K562 (cell line): ENCODE measurements at regions not wholly inside any gene's neighbourhood (a gene's known extent, or its start where the extent isn't known, plus 50 kb on each side); places are given as distances from the start of the nearest gene placed in this dataset.

Source experiments
- ATAC-seq: fragments of 200-7000 bp; cut with Tn5 transposase; 3 replicates; pipeline ENCODE4 v1.9.1; 2020; ENCODE audit warnings: moderate library complexity
- BruUV-seq: library from RNA; stranded (reverse); fragments of 400-500 nt; replicated peaks from 2 replicates; lab custom pipeline; 2021; lab: Mats Ljungman, UMichigan
- CTCF ChIA-PET: fragments of 300-600 bp; formaldehyde crosslinking; extraction: SDS; loops from one replicate; lab custom pipeline; 2021; ENCODE audit warnings: low intra/inter-chr PET ratio; lab: Yijun Ruan, JAX
- POLR2A ChIA-PET: fragments of 300-600, 350-650 bp; sonication (Branson Sonifier 250); formaldehyde crosslinking; extraction: SDS; loops from one replicate; lab custom pipeline; 2021; ENCODE audit warnings: antibody characterized with exemption, inconsistent platforms; lab: Yijun Ruan, JAX
- DNase-seq, 4 experiments: peaks; one replicate each; pipeline versions ENCODE4 v3.0.0 to v3.0.0-alpha.2; 2011 to 2018; ENCODE audit warnings: low spot score in 3 of 4, mixed read lengths in 3 of 4; ENCODE audit errors: extremely low read depth in 1 of 4
- FAIRE-seq: peaks from 2 replicates; lab custom pipeline; 2011; peaks lifted over from hg19 to GRCh38; lab: Jason Lieb, UNC
- H2AFZ ChIP-seq: 2 replicates; pipeline ENCODE4 v1.6.0; 2011; ENCODE audit warnings: low read depth, low read length, control low read depth, inconsistent platforms
- H3K27ac ChIP-seq: fragments of 200-600 bp; 3 replicates; pipeline ENCODE4 v1.8.0; 2011; ENCODE audit warnings: low read depth, mild to moderate bottlenecking, control low read depth, inconsistent platforms, low read length, moderate library complexity, mixed read lengths; ENCODE audit errors: extremely low read depth
- H3K27me3 ChIP-seq, 2 experiments: fragments of 300-600 bp in 1 of 2; 2 replicates in 1 of 2; 3 replicates in 1 of 2; pipeline versions ENCODE4 v1.6.0 to v1.8.0; 2011; ENCODE audit warnings: inconsistent platforms in 2 of 2, low read length in 2 of 2, mild to moderate bottlenecking in 1 of 2, mixed read lengths in 1 of 2, moderate library complexity in 1 of 2; ENCODE audit not compliant: control insufficient read depth in 2 of 2, insufficient read depth in 2 of 2
- H3K36me3 ChIP-seq: fragments of 300-600 bp; 3 replicates; pipeline ENCODE4 v1.8.0; 2011; ENCODE audit warnings: mild to moderate bottlenecking, low read length, inconsistent platforms; ENCODE audit not compliant: control insufficient read depth, insufficient read depth
- H3K4me1 ChIP-seq, 2 experiments: fragments of 200-600 bp in 1 of 2; replicated peaks in 1 of 2; 2 replicates in 1 of 2; 3 replicates in 1 of 2; pipeline versions ENCODE4 v1.5.1 to v1.8.0; 2011; ENCODE audit warnings: inconsistent platforms in 2 of 2, low read length in 2 of 2, mild to moderate bottlenecking in 1 of 2, mixed read lengths in 1 of 2, moderate library complexity in 1 of 2; ENCODE audit not compliant: control insufficient read depth in 2 of 2, insufficient read depth in 2 of 2
- H3K4me2 ChIP-seq: 2 replicates; pipeline ENCODE4 v1.6.1; 2011; ENCODE audit warnings: low read length, control low read depth, inconsistent platforms, mixed read lengths; ENCODE audit not compliant: insufficient read depth
- H3K4me3 ChIP-seq: fragments of 200-600 bp; sonication (generic), shearing (Covaris generic); 2 replicates; pipeline ENCODE4 v1.5.1; 2016; ENCODE audit warnings: control low read depth, inconsistent platforms
- H3K79me2 ChIP-seq: fragments of 200-600 bp; 3 replicates; pipeline ENCODE4 v1.8.0; 2011; ENCODE audit warnings: low read length, inconsistent platforms; ENCODE audit not compliant: control insufficient read depth, insufficient read depth
- H3K9ac ChIP-seq, 2 experiments: 2 replicates each; pipeline versions ENCODE4 v1.6.0 to v1.6.1; 2011; ENCODE audit warnings: low read depth in 2 of 2, low read length in 2 of 2, control low read depth in 1 of 2, inconsistent platforms in 1 of 2, mild to moderate bottlenecking in 1 of 2, mixed read lengths in 1 of 2; ENCODE audit not compliant: insufficient read depth in 1 of 2
- H3K9me1 ChIP-seq: one replicate; pipeline ENCODE4 v1.6.0; 2011; ENCODE audit warnings: inconsistent platforms, mild to moderate bottlenecking, low read length, moderate library complexity; ENCODE audit not compliant: control insufficient read depth, insufficient read depth
- H3K9me3 ChIP-seq: replicated peaks from 2 replicates; pipeline ENCODE4 v1.5.1; 2011; ENCODE audit warnings: low read depth, low read length, inconsistent platforms; ENCODE audit not compliant: control insufficient read depth, insufficient read depth
- H4K20me1 ChIP-seq: replicated peaks from 2 replicates; pipeline ENCODE4 v1.6.1; 2011; ENCODE audit warnings: low read length, inconsistent platforms, mixed read lengths; ENCODE audit not compliant: control insufficient read depth, insufficient read depth
- FOXJ2 ChIP-seq: fragments of 200-800 bp; sonication (Bioruptor generic); IDR thresholded peaks from 2 replicates; pipeline ENCODE4 v1.6.1; 2016; ENCODE audit warnings: missing genetic modification characterization, missing compliant biosample characterization
- IRF2 ChIP-seq: sonication (generic); formaldehyde crosslinking; IDR thresholded peaks from 2 replicates; pipeline ENCODE4 v1.8.1; 2022; ENCODE audit warnings: mild to moderate bottlenecking, missing genetic modification reagents
- NFE2L1 ChIP-seq: fragments of 450-650 bp; IDR thresholded peaks from 2 replicates; pipeline ENCODE4 v1.6.1; 2016; ENCODE audit warnings: missing genetic modification characterization, low read depth, mild to moderate bottlenecking, missing compliant biosample characterization, moderate library complexity, borderline replicate concordance
- SMARCB1 ChIP-seq: IDR thresholded peaks from 2 replicates; pipeline ENCODE4 v1.6.1; 2011; ENCODE audit warnings: improper control_type of control experiment, low read depth; ENCODE audit not compliant: insufficient read length
- SMARCC2 ChIP-seq: fragments of 450-650 bp; IDR thresholded peaks from 2 replicates; pipeline ENCODE4 v1.6.1; 2017; ENCODE audit warnings: antibody characterized with exemption, moderate library complexity, mild to moderate bottlenecking, low read depth
- SNRNP70 ChIP-seq: fragments of 200-400 bp; formaldehyde crosslinking; optimal IDR thresholded peaks from 2 replicates; pipeline ENCODE3; 2017; ENCODE audit warnings: low read depth, low read length
- SRSF3 ChIP-seq: fragments of 200-400 bp; formaldehyde crosslinking; IDR thresholded peaks from 2 replicates; pipeline ENCODE4 v1.6.1; 2016; ENCODE audit warnings: mild to moderate bottlenecking, low read length, moderate library complexity; ENCODE audit not compliant: insufficient read depth
- THRAP3 ChIP-seq: fragments of 450-650 bp; IDR thresholded peaks from 2 replicates; pipeline ENCODE4 v1.6.1; 2016; ENCODE audit warnings: mild to moderate bottlenecking, inconsistent platforms, borderline replicate concordance
- TOE1 ChIP-seq, 2 experiments: fragments of 450-650 bp in 1 of 2; sonication (generic) in 1 of 2; formaldehyde crosslinking in 1 of 2; IDR thresholded peaks; 2 replicates each; pipeline versions ENCODE4 v1.7.1 to v1.8.0; 2016 to 2022; ENCODE audit warnings: borderline replicate concordance in 2 of 2, mild to moderate bottlenecking in 2 of 2, antibody characterized with exemption in 1 of 2, inconsistent platforms in 1 of 2, low read depth in 1 of 2, missing genetic modification reagents in 1 of 2, moderate library complexity in 1 of 2
- XRCC3 ChIP-seq: fragments of 450-650 bp; IDR thresholded peaks from 2 replicates; pipeline ENCODE4 v1.6.1; 2017; ENCODE audit warnings: mild to moderate bottlenecking, moderate library complexity
- ZNF263 ChIP-seq: sonication (generic); formaldehyde crosslinking; IDR thresholded peaks from 2 replicates; pipeline ENCODE4 v1.8.0; 2022; ENCODE audit warnings: mild to moderate bottlenecking, missing genetic modification reagents, borderline replicate concordance
- ZNF76 ChIP-seq: fragments of 250-450 bp; sonication (Bioruptor Pico); IDR thresholded peaks from 2 replicates; pipeline ENCODE4 v1.4.0; 2020; ENCODE audit warnings: mild to moderate bottlenecking, moderate library complexity, borderline replicate concordance
- WGBS: fragments of 100-300 bp; shearing (Covaris generic); methylation state at CpG from one replicate; pipeline ENCODE4 v1.1.6; 2016; ENCODE audit warnings: low coverage, mixed read lengths; ENCODE audit not compliant: insufficient coverage; ENCODE audit errors: missing lambda C conversion rate; 5-methylcytosine and 5-hydroxymethylcytosine counted together
- in situ Hi-C: fragments of 300-500 bp; cut with MboI; formaldehyde crosslinking; loops from 4 replicates; pipeline ENCODE4 v1.15.0; 2018; ENCODE audit warnings: inconsistent platforms, mixed read lengths
- intact Hi-C: fragments of 100-400 bp; cut with micrococcal nuclease; formaldehyde crosslinking; loops from 2 replicates; pipeline ENCODE4 v1.14.2; 2022
- TF ChIP-seq, protein P1 (sequence below), 2 experiments: fragments of 200-800 bp in 1 of 2; sonication (Bioruptor generic) in 1 of 2; sonication (generic) in 1 of 2; formaldehyde crosslinking in 1 of 2; IDR thresholded peaks in 1 of 2; conservative IDR thresholded peaks in 1 of 2; 2 replicates each; pipeline versions ENCODE4 v1.5.0 to v1.6.1; 2016 to 2020; ENCODE audit warnings: missing compliant biosample characterization in 1 of 2, missing genetic modification characterization in 1 of 2, missing genetic modification reagents in 1 of 2
- TF ChIP-seq, protein P2 (sequence below): fragments of 450-650 bp; IDR thresholded peaks from one replicate; pipeline ENCODE4 v1.6.1; 2018; ENCODE audit warnings: mild to moderate bottlenecking, moderate library complexity; ENCODE audit not compliant: partially characterized antibody
- TF ChIP-seq, protein P3 (sequence below), 2 experiments: fragments of 450-650 bp in 1 of 2; IDR thresholded peaks; 2 replicates each; pipeline ENCODE4 v1.6.1; 2011 to 2017; ENCODE audit warnings: low read depth in 2 of 2, antibody characterized with exemption in 1 of 2, borderline replicate concordance in 1 of 2, low read length in 1 of 2, mild to moderate bottlenecking in 1 of 2, mixed read lengths in 1 of 2; ENCODE audit not compliant: control insufficient read depth in 1 of 2

DNA sequence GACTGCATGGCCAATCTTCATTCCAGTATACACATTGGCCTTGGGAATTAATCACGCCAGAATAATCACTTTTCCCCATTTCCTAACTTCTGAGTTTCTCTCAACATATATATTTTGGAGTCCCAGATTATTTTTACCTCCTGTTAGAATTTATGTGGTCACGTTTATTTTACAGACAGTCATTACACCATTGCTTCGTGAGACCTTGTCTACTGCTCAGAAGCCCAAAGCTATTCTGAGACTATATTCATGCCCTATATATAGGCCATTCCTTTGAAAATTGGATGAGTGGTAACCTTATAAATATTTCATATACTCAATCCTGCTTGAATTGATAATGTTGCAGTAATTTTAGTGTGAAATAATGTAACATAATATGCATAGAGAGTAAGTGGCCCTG is 610.0 kb upstream of the CDH2 start:
- POLR2A ChIA-PET: no interaction called here
- H2AFZ ChIP-seq: no peak overlapping the region
- no peak for DNase-seq
- H3K9ac ChIP-seq: no peak overlapping the region
- H3K4me3 ChIP-seq: no peak overlapping the region
- no peak for ATAC-seq
- BruUV-seq: no TSS peak
- no peaks in the 10 kb centered on the region for H3K36me3 ChIP-seq
- H4K20me1 ChIP-seq: no peaks in the 10 kb centered on the region
- no peaks in the 10 kb centered on the region; the same call in 1 of the 2 replicates for H3K9me3 ChIP-seq
- H3K4me1 ChIP-seq: no peaks in the 10 kb centered on the region
- no peaks in the 10 kb centered on the region for H3K27me3 ChIP-seq
- H3K4me2 ChIP-seq: no peak overlapping the region
- TF ChIP-seq ZNF76 (CRISPR knock-in tag) (no peak), NFE2L1 (tag) (no peak), THRAP3 (no peak), SMARCB1 (no peak), SRSF3 (no peak), TOE1 (IDR thresholded peaks at IDR 0.05; ENCODE audit: borderline replicate concordance) (no peak), TOE1 (CRISPR knock-in tag; IDR thresholded peaks at IDR 0.05; ENCODE audit: borderline replicate concordance, low read depth) (no peak), SMARCC2 (no peak), FOXJ2 (no peak), ZNF263 (CRISPR knock-in tag) (no peak), SNRNP70 (no peak), XRCC3 (no peak), IRF2 (CRISPR knock-in tag) (no peak)
- TF ChIP-seq, protein P1, sequence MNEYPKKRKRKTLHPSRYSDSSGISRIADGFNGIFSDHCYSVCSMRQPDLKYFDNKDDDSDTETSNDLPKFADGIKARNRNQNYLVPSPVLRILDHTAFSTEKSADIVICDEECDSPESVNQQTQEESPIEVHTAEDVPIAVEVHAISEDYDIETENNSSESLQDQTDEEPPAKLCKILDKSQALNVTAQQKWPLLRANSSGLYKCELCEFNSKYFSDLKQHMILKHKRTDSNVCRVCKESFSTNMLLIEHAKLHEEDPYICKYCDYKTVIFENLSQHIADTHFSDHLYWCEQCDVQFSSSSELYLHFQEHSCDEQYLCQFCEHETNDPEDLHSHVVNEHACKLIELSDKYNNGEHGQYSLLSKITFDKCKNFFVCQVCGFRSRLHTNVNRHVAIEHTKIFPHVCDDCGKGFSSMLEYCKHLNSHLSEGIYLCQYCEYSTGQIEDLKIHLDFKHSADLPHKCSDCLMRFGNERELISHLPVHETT (CRISPR knock-in tag; conservative IDR thresholded peaks at IDR 0.05 in 1 of 2, IDR thresholded peaks at IDR 0.05 in 1 of 2): no peak
- TF ChIP-seq, protein P2, sequence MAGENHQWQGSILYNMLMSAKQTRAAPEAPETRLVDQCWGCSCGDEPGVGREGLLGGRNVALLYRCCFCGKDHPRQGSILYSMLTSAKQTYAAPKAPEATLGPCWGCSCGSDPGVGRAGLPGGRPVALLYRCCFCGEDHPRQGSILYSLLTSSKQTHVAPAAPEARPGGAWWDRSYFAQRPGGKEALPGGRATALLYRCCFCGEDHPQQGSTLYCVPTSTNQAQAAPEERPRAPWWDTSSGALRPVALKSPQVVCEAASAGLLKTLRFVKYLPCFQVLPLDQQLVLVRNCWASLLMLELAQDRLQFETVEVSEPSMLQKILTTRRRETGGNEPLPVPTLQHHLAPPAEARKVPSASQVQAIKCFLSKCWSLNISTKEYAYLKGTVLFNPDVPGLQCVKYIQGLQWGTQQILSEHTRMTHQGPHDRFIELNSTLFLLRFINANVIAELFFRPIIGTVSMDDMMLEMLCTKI: no peak
- TF ChIP-seq, protein P3, sequence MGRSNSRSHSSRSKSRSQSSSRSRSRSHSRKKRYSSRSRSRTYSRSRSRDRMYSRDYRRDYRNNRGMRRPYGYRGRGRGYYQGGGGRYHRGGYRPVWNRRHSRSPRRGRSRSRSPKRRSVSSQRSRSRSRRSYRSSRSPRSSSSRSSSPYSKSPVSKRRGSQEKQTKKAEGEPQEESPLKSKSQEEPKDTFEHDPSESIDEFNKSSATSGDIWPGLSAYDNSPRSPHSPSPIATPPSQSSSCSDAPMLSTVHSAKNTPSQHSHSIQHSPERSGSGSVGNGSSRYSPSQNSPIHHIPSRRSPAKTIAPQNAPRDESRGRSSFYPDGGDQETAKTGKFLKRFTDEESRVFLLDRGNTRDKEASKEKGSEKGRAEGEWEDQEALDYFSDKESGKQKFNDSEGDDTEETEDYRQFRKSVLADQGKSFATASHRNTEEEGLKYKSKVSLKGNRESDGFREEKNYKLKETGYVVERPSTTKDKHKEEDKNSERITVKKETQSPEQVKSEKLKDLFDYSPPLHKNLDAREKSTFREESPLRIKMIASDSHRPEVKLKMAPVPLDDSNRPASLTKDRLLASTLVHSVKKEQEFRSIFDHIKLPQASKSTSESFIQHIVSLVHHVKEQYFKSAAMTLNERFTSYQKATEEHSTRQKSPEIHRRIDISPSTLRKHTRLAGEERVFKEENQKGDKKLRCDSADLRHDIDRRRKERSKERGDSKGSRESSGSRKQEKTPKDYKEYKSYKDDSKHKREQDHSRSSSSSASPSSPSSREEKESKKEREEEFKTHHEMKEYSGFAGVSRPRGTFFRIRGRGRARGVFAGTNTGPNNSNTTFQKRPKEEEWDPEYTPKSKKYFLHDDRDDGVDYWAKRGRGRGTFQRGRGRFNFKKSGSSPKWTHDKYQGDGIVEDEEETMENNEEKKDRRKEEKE (IDR thresholded peaks at IDR 0.05; ENCODE audit: borderline replicate concordance in 1 of 2, control insufficient read depth in 1 of 2, low read depth in 2 of 2, low read length in 1 of 2): no peak
- in situ Hi-C loops (no loop called here), intact Hi-C loops (no loop called here)
- CTCF ChIA-PET: no interaction called here
- no peak for FAIRE-seq
- H3K79me2 ChIP-seq: no peaks in the 10 kb centered on the region
- no peaks in the 10 kb centered on the region for H3K9me1 ChIP-seq
- H3K27ac ChIP-seq: no peak overlapping the region
- 2% methylated on average over 3 of the region's 3 CpGs for WGBS
